ENCODE measurements at regions not wholly inside any gene's neighbourhood (a gene's known extent, or its start where the extent isn't known, plus 50 kb on each side); places are given as distances from the start of the nearest gene placed in this dataset.

GRCh38 chr2:234674781-234675201 is 177.9 kb upstream of the ARL4C start:
- no peak for DNase-seq (ENCODE audit: low spot score)

- DNase-seq (ENCODE audit: low spot score): no peak
Observed at GRCh38 chr2:234673961-234674759, 177.3 kb upstream of the ARL4C start.

GRCh38 chr2:234673501-234673900 is 176.6 kb upstream of the ARL4C start:
- DNase-seq (ENCODE audit: low spot score): no peak

- DNase-seq (ENCODE audit: low spot score): no peak
Observed at GRCh38 chr2:234672498-234673150, 175.7 kb upstream of the ARL4C start.

- DNase-seq (ENCODE audit: low spot score): no peak
Observed at GRCh38 chr2:234671716-234672115, 174.8 kb upstream of the ARL4C start.

GRCh38 chr2:234671231-234671630 is 174.3 kb upstream of the ARL4C start:
- DNase-seq (ENCODE audit: low spot score): no peak

GRCh38 chr2:234670806-234671205 is 173.9 kb upstream of the ARL4C start:
- no peak for DNase-seq (ENCODE audit: low spot score)

GRCh38 chr2:234670052-234670451 is 173.2 kb upstream of the ARL4C start:
- no peak for DNase-seq (ENCODE audit: low spot score)

- DNase-seq (ENCODE audit: low spot score): no peak
Observed at GRCh38 chr2:234669621-234670020, 172.7 kb upstream of the ARL4C start.

- DNase-seq (ENCODE audit: low spot score): no peak
Observed at GRCh38 chr2:234669001-234669400, 172.1 kb upstream of the ARL4C start.

GRCh38 chr2:234666911-234667310 is 170.0 kb upstream of the ARL4C start:
- no peak for DNase-seq (ENCODE audit: low spot score)

GRCh38 chr2:234665304-234665703 is 168.4 kb upstream of the ARL4C start:
- DNase-seq (ENCODE audit: low spot score): no peak

GRCh38 chr2:234661849-234662248 is 165.0 kb upstream of the ARL4C start:
- DNase-seq (ENCODE audit: low spot score): no peak

GRCh38 chr2:234661175-234661574 is 164.3 kb upstream of the ARL4C start:
- DNase-seq (ENCODE audit: low spot score): no peak

GRCh38 chr2:234655706-234656105 is 158.8 kb upstream of the ARL4C start:
- no peak for DNase-seq (ENCODE audit: low spot score)

- no peak for DNase-seq (ENCODE audit: low spot score)
Observed at GRCh38 chr2:234650911-234651310, 154.0 kb upstream of the ARL4C start.

GRCh38 chr2:234649951-234650350 is 153.1 kb upstream of the ARL4C start:
- DNase-seq (ENCODE audit: low spot score): no peak

GRCh38 chr2:234643407-234643806 is 146.5 kb upstream of the ARL4C start:
- DNase-seq (ENCODE audit: low spot score): no peak

- DNase-seq (ENCODE audit: low spot score): no peak
Observed at GRCh38 chr2:234641086-234641485, 144.2 kb upstream of the ARL4C start.

GRCh38 chr2:234640657-234641056 is 143.8 kb upstream of the ARL4C start:
- no peak for DNase-seq (ENCODE audit: low spot score)

- DNase-seq (ENCODE audit: low spot score): no peak
Observed at GRCh38 chr2:234638966-234639365, 142.1 kb upstream of the ARL4C start.

GRCh38 chr2:234635284-234635683 is 138.4 kb upstream of the ARL4C start:
- no peak for DNase-seq (ENCODE audit: low spot score)

- no peak for DNase-seq (ENCODE audit: low spot score)
Observed at GRCh38 chr2:234633581-234634230, 136.8 kb upstream of the ARL4C start.

Data from D341Med (cell line).